Mammary epithelial cell (primary cell): ENCODE measurements at regions not wholly inside any gene's neighbourhood (a gene's known extent, or its start where the extent isn't known, plus 50 kb on each side); places are given as distances from the start of the nearest gene placed in this dataset.

Source experiments
- CTCF ChIP-seq, 2 donors: IDR thresholded peaks in 1 of 2; conservative IDR thresholded peaks in 1 of 2; 2 replicates each; pipeline ENCODE4 v1.5.1; 2011 to 2012; ENCODE audit warnings: inconsistent platforms in 2 of 2, low read length in 2 of 2, mild to moderate bottlenecking in 2 of 2, control low read depth in 1 of 2, low read depth in 1 of 2; ENCODE audit not compliant: insufficient read depth in 1 of 2; ENCODE audit errors: extremely low read depth in 1 of 2
- EZH2 ChIP-seq: IDR thresholded peaks from 2 replicates; pipeline ENCODE4 v1.6.1; 2012; ENCODE audit warnings: low read length, inconsistent platforms, borderline replicate concordance

GRCh38 chr6:119542037-119542436, 192.5 kb upstream of the MAN1A1 start:
- no peak for TF ChIP-seq CTCF (conservative IDR thresholded peaks at IDR 0.05 in 1 of 2, IDR thresholded peaks at IDR 0.05 in 1 of 2; ENCODE audit: extremely low read depth in 1 of 2, insufficient read depth in 1 of 2, low read depth in 1 of 2, low read length in 2 of 2)
- no peak for TF ChIP-seq EZH2
